Duodenal mucosa (tissue), 2 donors: ENCODE measurements at regions not wholly inside any gene's neighbourhood (a gene's known extent, or its start where the extent isn't known, plus 50 kb on each side); places are given as distances from the start of the nearest gene placed in this dataset.
"Not testable (repeated sequence)": the region's sequence is repeated elsewhere in the genome, so short reads cannot be mapped to it uniquely, and the experiment has no call there.

ENCODE experiments used
- H3K27ac ChIP-seq: one replicate; pipeline ENCODE4 v1.7.0; 2013; ENCODE audit warnings: low read depth, low read length
- H3K27me3 ChIP-seq, 2 donors: one replicate each; pipeline ENCODE4 v1.7.0; 2013; ENCODE audit warnings: low read length in 2 of 2, control low read depth in 1 of 2; ENCODE audit not compliant: insufficient read depth in 2 of 2, control insufficient read depth in 1 of 2
- H3K36me3 ChIP-seq, 2 donors: one replicate each; pipeline ENCODE4 v1.7.0; 2013; ENCODE audit warnings: low read length in 2 of 2, control low read depth in 1 of 2; ENCODE audit not compliant: insufficient read depth in 2 of 2, control insufficient read depth in 1 of 2
- H3K4me1 ChIP-seq, 2 donors: one replicate each; pipeline ENCODE4 v1.7.0; 2013; ENCODE audit warnings: low read length in 2 of 2, control low read depth in 1 of 2; ENCODE audit not compliant: insufficient read depth in 2 of 2, control insufficient read depth in 1 of 2
- H3K4me3 ChIP-seq, 2 donors: one replicate each; pipeline ENCODE4 v1.7.0; 2013; ENCODE audit warnings: low read length in 2 of 2, low read depth in 1 of 2
- H3K9ac ChIP-seq, 2 donors: one replicate each; pipeline ENCODE4 v1.7.0; 2013; ENCODE audit warnings: low read length in 2 of 2, low read depth in 1 of 2
- H3K9me3 ChIP-seq, 2 donors: one replicate each; pipeline ENCODE4 v1.7.0; 2013; ENCODE audit warnings: low read length in 2 of 2, control low read depth in 1 of 2; ENCODE audit not compliant: control insufficient read depth in 1 of 2

- Histone ChIP-seq H3K36me3 (no peaks in the 10 kb centered on the region), H3K27ac (no peak overlapping the region), H3K27me3 (no peaks in the 10 kb centered on the region), H3K4me1 (no peaks in the 10 kb centered on the region), H3K9me3 (no peaks in the 10 kb centered on the region), H3K4me3 (no peak overlapping the region), H3K9ac (no peak overlapping the region)
These were observed 258.3 kb upstream of the STXBP6 start for GRCh38 chr14:25308244-25308643.

DNA sequence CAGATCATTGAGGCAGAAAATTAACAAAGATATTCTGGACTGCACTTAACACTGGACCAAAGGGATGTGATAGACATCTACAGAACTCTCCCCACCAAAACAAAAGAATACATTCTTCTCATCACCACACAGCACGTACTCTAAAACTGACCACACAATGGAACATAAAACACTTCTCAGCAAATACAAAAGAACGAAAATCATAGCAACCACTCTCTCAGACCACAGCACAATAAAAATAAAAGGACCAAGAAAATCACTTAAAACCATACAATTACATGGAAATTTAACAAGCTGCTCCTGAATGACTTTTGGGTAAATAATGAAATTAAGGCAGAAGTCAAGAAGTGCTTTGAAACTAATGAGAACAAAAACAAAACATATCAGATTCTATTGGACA, 254.0 kb upstream of the STXBP6 start:
- H3K36me3 ChIP-seq: no peaks in the 10 kb centered on the region
- no peak overlapping the region for H3K27ac ChIP-seq
- H3K9ac ChIP-seq: no peak overlapping the region
- H3K4me3 ChIP-seq: no peak overlapping the region
- H3K9me3 ChIP-seq: no peaks in the 10 kb centered on the region
- H3K4me1 ChIP-seq: no peaks in the 10 kb centered on the region
- H3K27me3 ChIP-seq: no peaks in the 10 kb centered on the region

GRCh38 chr14:25298238-25298637, 248.3 kb upstream of the STXBP6 start:
- no peaks in the 10 kb centered on the region for H3K36me3 ChIP-seq
- no peak overlapping the region for H3K4me3 ChIP-seq
- no peak overlapping the region for H3K27ac ChIP-seq
- H3K9me3 ChIP-seq: no peaks in the 10 kb centered on the region
- H3K27me3 ChIP-seq: no peaks in the 10 kb centered on the region
- H3K9ac ChIP-seq: no peak overlapping the region
- no peaks in the 10 kb centered on the region for H3K4me1 ChIP-seq

- H3K9ac ChIP-seq, H3K4me3 ChIP-seq, H3K9me3 ChIP-seq, H3K36me3 ChIP-seq, H3K27ac ChIP-seq, H3K27me3 ChIP-seq, H3K4me1 ChIP-seq: not testable (repeated sequence)
These were observed 240.2 kb upstream of the STXBP6 start for GRCh38 chr14:25290154-25290553.

GRCh38 chr14:25274529-25274928, 224.6 kb upstream of the STXBP6 start:
- Histone ChIP-seq H3K4me3 (no peak overlapping the region), H3K9ac (no peak overlapping the region), H3K27me3 (peaks cover 0 to 2% of the 10 kb centered on the region in 2 donors), H3K27ac (no peak overlapping the region), H3K9me3 (no peaks in the 10 kb centered on the region), H3K4me1 (no peaks in the 10 kb centered on the region), H3K36me3 (no peaks in the 10 kb centered on the region)

- Histone ChIP-seq H3K36me3 (no peaks in the 10 kb centered on the region), H3K4me1 (no peaks in the 10 kb centered on the region), H3K4me3 (no peak overlapping the region), H3K9me3 (no peaks in the 10 kb centered on the region), H3K27ac (no peak overlapping the region), H3K27me3 (no peaks in the 10 kb centered on the region), H3K9ac (no peak overlapping the region)
These were observed 217.2 kb upstream of the STXBP6 start for GRCh38 chr14:25267186-25267585.

- H3K9me3 ChIP-seq: no peaks in the 10 kb centered on the region
- no peaks in the 10 kb centered on the region for H3K4me1 ChIP-seq
- H3K27me3 ChIP-seq: peaks cover 0 to 3% of the 10 kb centered on the region in 2 donors
- no peaks in the 10 kb centered on the region for H3K36me3 ChIP-seq
- H3K27ac ChIP-seq: no peak overlapping the region
- H3K4me3 ChIP-seq: no peak overlapping the region
- no peak overlapping the region for H3K9ac ChIP-seq
These were observed 209.5 kb upstream of the STXBP6 start for GRCh38 chr14:25259470-25259869.

GRCh38 chr14:25252793-25253192, 202.8 kb upstream of the STXBP6 start:
- Histone ChIP-seq H3K9me3 (no peaks in the 10 kb centered on the region), H3K9ac (no peak overlapping the region), H3K4me3 (no peak overlapping the region), H3K4me1 (no peaks in the 10 kb centered on the region), H3K27me3 (peaks cover 0 to 2% of the 10 kb centered on the region in 2 donors), H3K36me3 (no peaks in the 10 kb centered on the region), H3K27ac (no peak overlapping the region)

GRCh38 chr14:25250516-25250915, 200.6 kb upstream of the STXBP6 start:
- no peaks in the 10 kb centered on the region for H3K9me3 ChIP-seq
- no peak overlapping the region for H3K4me3 ChIP-seq
- no peaks in the 10 kb centered on the region for H3K4me1 ChIP-seq
- H3K36me3 ChIP-seq: no peaks in the 10 kb centered on the region
- H3K9ac ChIP-seq: no peak overlapping the region
- no peaks in the 10 kb centered on the region for H3K27me3 ChIP-seq
- H3K27ac ChIP-seq: no peak overlapping the region

GRCh38 chr14:25247609-25248008, 197.7 kb upstream of the STXBP6 start:
- no peak overlapping the region for H3K9ac ChIP-seq
- H3K4me1 ChIP-seq: no peaks in the 10 kb centered on the region
- no peaks in the 10 kb centered on the region for H3K27me3 ChIP-seq
- no peak overlapping the region for H3K4me3 ChIP-seq
- H3K27ac ChIP-seq: no peak overlapping the region
- H3K9me3 ChIP-seq: no peaks in the 10 kb centered on the region
- no peaks in the 10 kb centered on the region for H3K36me3 ChIP-seq

DNA sequence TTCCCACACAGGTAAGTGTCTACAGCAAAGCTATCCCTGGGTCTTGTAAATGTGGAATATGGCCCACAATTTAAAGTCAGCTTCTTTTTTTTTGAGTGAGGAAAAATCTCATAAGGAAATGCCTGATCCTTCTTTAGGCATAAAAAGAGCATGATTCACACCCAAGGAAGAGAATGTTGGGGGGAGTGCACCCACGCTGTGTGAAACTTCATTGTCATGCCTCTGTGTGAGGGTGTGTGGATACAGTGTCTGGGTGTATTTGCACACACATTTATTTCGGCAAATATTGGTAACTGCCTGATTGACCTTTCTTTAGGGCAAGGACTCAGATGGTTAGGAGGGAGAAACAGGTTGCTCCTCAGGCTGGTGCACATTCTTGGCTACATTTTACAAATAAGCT, 196.8 kb upstream of the STXBP6 start:
- H3K9me3 ChIP-seq: no peaks in the 10 kb centered on the region

More for the DNA sequence above, 196.8 kb upstream of the STXBP6 start:
- no peak overlapping the region for H3K9ac ChIP-seq
- no peak overlapping the region for H3K4me3 ChIP-seq
- H3K27me3 ChIP-seq: no peaks in the 10 kb centered on the region
- no peak overlapping the region for H3K27ac ChIP-seq
- H3K36me3 ChIP-seq: no peaks in the 10 kb centered on the region
- H3K4me1 ChIP-seq: no peaks in the 10 kb centered on the region
